ENCODE measurements at regions not wholly inside any gene's neighbourhood (a gene's known extent, or its start where the extent isn't known, plus 50 kb on each side); places are given as distances from the start of the nearest gene placed in this dataset.

DNA sequence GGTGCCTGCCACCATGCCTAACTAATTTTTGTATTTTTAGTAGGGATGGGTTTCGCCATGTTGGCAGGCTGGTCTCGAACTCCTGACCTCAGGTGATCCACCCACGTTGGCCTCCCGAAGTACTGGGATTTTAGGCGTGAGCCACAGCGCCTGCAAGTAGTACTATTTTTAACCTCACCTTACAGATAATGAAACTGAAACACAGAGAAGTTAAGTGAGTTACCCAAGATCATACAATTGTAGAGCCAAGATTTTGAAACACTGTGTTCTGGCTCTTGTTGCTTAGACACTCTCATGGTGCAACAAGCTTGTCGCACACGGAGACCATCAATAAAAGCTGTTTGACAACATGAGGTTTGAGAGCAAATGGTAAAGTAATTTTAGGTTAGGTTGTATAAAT lies 159.1 kb upstream of the LMNTD1 start:
- no peak for TF ChIP-seq EZH2 (optimal IDR thresholded peaks at IDR 0.05; ENCODE audit: low read depth, low read length)
- TF ChIP-seq, protein P1, sequence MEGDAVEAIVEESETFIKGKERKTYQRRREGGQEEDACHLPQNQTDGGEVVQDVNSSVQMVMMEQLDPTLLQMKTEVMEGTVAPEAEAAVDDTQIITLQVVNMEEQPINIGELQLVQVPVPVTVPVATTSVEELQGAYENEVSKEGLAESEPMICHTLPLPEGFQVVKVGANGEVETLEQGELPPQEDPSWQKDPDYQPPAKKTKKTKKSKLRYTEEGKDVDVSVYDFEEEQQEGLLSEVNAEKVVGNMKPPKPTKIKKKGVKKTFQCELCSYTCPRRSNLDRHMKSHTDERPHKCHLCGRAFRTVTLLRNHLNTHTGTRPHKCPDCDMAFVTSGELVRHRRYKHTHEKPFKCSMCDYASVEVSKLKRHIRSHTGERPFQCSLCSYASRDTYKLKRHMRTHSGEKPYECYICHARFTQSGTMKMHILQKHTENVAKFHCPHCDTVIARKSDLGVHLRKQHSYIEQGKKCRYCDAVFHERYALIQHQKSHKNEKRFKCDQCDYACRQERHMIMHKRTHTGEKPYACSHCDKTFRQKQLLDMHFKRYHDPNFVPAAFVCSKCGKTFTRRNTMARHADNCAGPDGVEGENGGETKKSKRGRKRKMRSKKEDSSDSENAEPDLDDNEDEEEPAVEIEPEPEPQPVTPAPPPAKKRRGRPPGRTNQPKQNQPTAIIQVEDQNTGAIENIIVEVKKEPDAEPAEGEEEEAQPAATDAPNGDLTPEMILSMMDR (IDR thresholded peaks at IDR 0.05; ENCODE audit: low read length): no peak

Data from MM.1S (cell line).